Left ventricle myocardium inferior (tissue), 1 donor: ENCODE measurements at regions not wholly inside any gene's neighbourhood (a gene's known extent, or its start where the extent isn't known, plus 50 kb on each side); places are given as distances from the start of the nearest gene placed in this dataset.

Experiments
- DNase-seq: peaks from one replicate; pipeline ENCODE4 v3.0.0-alpha.2; 2020
- H3K27ac ChIP-seq: fragments of 200-600 bp; replicated peaks from 2 replicates; pipeline ENCODE4 v1.8.0; 2021
- H3K27me3 ChIP-seq: fragments of 200-600 bp; 2 replicates; pipeline ENCODE4 v1.8.0; 2021; ENCODE audit warnings: low read depth
- H3K36me3 ChIP-seq: fragments of 200-600 bp; 2 replicates; pipeline ENCODE4 v1.8.0; 2021
- H3K4me1 ChIP-seq: fragments of 200-600 bp; 2 replicates; pipeline ENCODE4 v1.8.0; 2021
- H3K4me3 ChIP-seq: fragments of 200-600 bp; 2 replicates; pipeline ENCODE4 v1.8.0; 2021; ENCODE audit warnings: mild to moderate bottlenecking, moderate library complexity
- H3K9me3 ChIP-seq: fragments of 200-600 bp; replicated peaks from 2 replicates; pipeline ENCODE4 v1.8.0; 2021
- intact Hi-C: fragments of 100-400 bp; cut with micrococcal nuclease; formaldehyde crosslinking; loops from one replicate; pipeline ENCODE4 v1.11.0; 2022
- TF ChIP-seq, protein P1 (sequence below): fragments of 200-600 bp; IDR thresholded peaks from 2 replicates; pipeline ENCODE4 v1.8.0; 2021; ENCODE audit warnings: antibody characterized with exemption, mild to moderate bottlenecking, borderline replicate concordance
- donor health status: DM: no; HTN: yes; CAD: no; lungs with severe emphysema.

DNA sequence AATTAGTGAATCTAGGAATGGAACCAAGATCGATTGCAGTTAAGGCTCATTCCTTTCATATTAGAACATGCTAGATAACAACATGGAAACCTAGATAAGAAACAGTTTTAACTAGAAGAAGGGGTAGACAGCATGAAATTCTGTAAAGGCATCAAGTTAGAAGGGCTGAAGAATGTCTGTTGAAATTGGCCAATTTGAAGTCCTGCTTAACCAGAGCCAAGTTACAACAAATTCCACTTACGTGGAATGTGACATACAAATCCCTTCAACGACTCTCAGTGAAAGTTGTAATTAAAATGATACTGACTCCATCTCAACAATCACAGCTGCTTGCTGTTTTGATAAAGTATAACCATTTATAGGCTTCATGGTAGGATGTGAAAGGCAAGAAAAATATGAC lies 1065.7 kb downstream of the DNAJB9 start:
- intact Hi-C loops = no loop called here
- no peak overlapping the region for H3K4me3 ChIP-seq
- peaks cover 21% of the 10 kb centered on the region for H3K9me3 ChIP-seq
- no peaks in the 10 kb centered on the region for H3K27me3 ChIP-seq
- no peaks in the 10 kb centered on the region for H3K36me3 ChIP-seq
- TF ChIP-seq, protein P1, sequence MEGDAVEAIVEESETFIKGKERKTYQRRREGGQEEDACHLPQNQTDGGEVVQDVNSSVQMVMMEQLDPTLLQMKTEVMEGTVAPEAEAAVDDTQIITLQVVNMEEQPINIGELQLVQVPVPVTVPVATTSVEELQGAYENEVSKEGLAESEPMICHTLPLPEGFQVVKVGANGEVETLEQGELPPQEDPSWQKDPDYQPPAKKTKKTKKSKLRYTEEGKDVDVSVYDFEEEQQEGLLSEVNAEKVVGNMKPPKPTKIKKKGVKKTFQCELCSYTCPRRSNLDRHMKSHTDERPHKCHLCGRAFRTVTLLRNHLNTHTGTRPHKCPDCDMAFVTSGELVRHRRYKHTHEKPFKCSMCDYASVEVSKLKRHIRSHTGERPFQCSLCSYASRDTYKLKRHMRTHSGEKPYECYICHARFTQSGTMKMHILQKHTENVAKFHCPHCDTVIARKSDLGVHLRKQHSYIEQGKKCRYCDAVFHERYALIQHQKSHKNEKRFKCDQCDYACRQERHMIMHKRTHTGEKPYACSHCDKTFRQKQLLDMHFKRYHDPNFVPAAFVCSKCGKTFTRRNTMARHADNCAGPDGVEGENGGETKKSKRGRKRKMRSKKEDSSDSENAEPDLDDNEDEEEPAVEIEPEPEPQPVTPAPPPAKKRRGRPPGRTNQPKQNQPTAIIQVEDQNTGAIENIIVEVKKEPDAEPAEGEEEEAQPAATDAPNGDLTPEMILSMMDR = no peak
- H3K4me1 ChIP-seq = no peaks in the 10 kb centered on the region
- DNase-seq = no peak
- no peak overlapping the region for H3K27ac ChIP-seq

DNA sequence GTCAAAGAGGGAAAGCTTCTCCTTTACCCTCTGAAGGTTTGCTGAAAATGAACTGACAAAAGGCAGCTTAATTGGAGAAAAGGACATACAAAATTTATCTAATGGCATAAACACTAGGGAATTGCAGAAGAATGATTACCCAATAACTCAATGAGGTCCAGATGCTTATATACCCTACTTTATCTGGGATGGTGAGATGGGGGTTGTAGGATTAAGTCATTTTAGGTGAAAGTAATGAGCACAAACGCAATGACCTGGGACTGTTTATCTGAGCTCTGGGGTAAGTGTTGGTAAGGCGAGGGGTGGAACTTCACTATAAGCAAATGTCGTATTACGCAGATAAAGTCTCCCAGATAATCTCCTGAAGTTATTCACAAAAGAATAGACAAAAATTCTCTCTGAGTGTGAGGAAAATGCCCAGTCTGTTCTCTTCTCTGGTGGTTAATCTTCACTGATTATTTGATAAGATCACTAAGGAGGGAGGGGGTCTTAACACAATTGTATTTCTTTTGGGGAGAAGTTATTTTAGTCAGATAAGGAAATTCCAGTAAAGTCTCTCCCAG lies 1067.8 kb downstream of the DNAJB9 start:
- Histone ChIP-seq H3K4me3 (no peak overlapping the region), H3K27ac (no peak overlapping the region)
- TF ChIP-seq, protein P1 = no peak

DNA sequence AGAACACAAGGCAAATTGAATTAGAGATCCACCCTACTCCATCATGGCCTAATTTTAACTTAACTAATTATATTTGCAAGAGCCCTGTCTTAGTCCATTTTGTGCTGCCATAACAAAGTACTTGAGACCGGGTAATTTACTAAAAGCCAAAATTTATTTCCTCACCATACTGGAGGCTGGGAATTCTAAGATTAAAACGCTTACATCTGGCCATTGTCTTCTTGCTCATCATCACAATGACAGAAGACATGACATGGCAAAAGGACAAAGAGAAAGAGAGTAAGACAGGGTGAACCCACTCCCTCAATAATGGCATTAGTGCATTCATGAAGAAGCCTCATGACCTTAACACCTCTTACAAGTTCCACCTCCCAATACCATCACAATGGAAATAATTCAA lies 1068.6 kb downstream of the DNAJB9 start:
- H3K27ac ChIP-seq = no peak overlapping the region
- TF ChIP-seq, protein P1 = no peak
- intact Hi-C loops = no loop called here

More for the DNA sequence above, 1067.8 kb downstream of the DNAJB9 start:
- intact Hi-C loops = no loop called here
- Histone ChIP-seq H3K36me3 (no peaks in the 10 kb centered on the region), H3K27me3 (no peaks in the 10 kb centered on the region), H3K4me1 (no peaks in the 10 kb centered on the region), H3K9me3 (peaks cover 14% of the 10 kb centered on the region)
- no peak for DNase-seq

DNA sequence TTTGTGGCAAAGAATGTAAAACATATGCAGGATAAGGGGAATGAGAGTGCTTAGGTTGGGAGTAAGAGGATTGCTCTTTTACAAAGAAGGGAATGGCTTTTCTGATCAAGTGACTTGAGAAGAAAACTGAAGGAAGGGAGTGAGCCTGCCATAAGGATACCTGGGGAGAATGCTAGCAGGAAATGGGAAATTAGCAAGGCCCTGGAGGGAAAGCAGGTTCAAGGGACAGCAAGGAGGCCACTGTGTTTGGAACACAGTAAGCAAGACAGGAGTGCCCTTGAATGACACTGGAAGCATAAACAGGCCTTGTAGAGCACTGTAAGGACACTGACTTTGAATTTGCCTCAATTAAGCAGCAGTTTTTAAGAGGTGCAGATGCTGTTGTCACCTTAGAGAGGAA lies 1069.9 kb downstream of the DNAJB9 start:
- no peak overlapping the region for H3K4me3 ChIP-seq
- intact Hi-C loops = no loop called here
- TF ChIP-seq, protein P1 = no peak

More for the DNA sequence above, 1068.6 kb downstream of the DNAJB9 start:
- no peaks in the 10 kb centered on the region for H3K4me1 ChIP-seq
- H3K9me3 ChIP-seq = peaks cover 6% of the 10 kb centered on the region
- DNase-seq = no peak
- H3K27me3 ChIP-seq = no peaks in the 10 kb centered on the region
- H3K4me3 ChIP-seq = no peak overlapping the region
- H3K36me3 ChIP-seq = no peaks in the 10 kb centered on the region

DNA sequence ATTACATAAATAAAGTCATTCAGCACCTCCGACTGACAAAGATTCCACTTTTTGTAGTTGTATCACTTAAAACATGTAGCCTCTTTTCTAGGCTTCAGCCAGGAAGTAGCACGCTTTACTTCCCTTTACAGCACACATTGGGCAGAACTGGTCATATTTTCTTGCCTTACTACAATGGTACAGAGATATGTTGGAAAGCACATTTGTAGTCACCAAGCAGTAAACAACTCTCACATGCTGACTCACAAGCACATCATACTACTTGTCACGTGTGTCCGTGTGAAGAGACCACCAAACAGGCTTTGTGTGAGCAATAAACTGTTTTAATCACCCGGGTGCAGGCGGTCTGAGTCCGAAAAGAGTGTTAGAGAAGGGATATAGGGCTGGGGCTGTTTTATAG lies 1071.8 kb downstream of the DNAJB9 start:
- no peaks in the 10 kb centered on the region for H3K36me3 ChIP-seq
- H3K27ac ChIP-seq = no peak overlapping the region
- no peaks in the 10 kb centered on the region for H3K9me3 ChIP-seq
- no peak for DNase-seq
- intact Hi-C loops = no loop called here
- H3K27me3 ChIP-seq = no peaks in the 10 kb centered on the region
- no peaks in the 10 kb centered on the region for H3K4me1 ChIP-seq
- H3K4me3 ChIP-seq = no peak overlapping the region
- TF ChIP-seq, protein P1 = no peak

More for the DNA sequence above, 1069.9 kb downstream of the DNAJB9 start:
- H3K36me3 ChIP-seq = no peaks in the 10 kb centered on the region
- H3K4me1 ChIP-seq = no peaks in the 10 kb centered on the region
- DNase-seq = no peak
- no peaks in the 10 kb centered on the region for H3K9me3 ChIP-seq
- H3K27me3 ChIP-seq = no peaks in the 10 kb centered on the region
- no peak overlapping the region for H3K27ac ChIP-seq
